NCI-H526 (cell line): ENCODE measurements at regions not wholly inside any gene's neighbourhood (a gene's known extent, or its start where the extent isn't known, plus 50 kb on each side); places are given as distances from the start of the nearest gene placed in this dataset.

Experiments used
- DNase-seq, 2 experiments: peaks; one replicate each; lab custom pipeline; 2025; lab: John Stamatoyannopoulos, UW

GRCh38 chr6:1257778-1258177 is 54.1 kb upstream of the FOXQ1 start:
- DNase-seq = no peak

DNA sequence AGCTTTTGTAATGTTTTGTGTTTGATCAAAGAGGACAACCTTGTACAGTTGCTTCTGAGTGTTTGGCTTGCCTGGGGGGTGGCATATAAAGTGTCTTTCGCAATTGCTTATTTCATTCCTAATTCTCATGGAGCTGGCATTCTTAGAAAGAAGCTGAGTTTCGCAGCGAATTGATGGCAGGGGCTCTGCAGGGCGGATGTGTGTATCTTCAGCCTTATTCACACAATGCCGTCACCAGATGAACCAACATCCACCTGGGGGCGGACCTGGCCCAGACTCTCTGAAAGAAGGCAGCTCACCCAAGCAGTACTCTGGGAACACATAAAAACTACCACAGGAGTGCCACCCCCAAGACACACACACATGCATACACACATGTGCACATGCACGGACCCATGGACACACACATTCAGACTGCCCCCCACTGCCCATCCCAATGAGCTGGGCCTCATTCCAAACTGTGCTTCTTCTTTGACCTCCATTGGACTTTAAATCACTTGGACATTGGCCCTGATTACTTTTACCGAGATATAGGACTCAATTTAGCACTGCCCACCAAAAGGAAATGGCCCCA is 55.4 kb upstream of the FOXQ1 start:
- no peak for DNase-seq

GRCh38 chr6:1255636-1256365 is 56.1 kb upstream of the FOXQ1 start:
- no peak for DNase-seq

DNA sequence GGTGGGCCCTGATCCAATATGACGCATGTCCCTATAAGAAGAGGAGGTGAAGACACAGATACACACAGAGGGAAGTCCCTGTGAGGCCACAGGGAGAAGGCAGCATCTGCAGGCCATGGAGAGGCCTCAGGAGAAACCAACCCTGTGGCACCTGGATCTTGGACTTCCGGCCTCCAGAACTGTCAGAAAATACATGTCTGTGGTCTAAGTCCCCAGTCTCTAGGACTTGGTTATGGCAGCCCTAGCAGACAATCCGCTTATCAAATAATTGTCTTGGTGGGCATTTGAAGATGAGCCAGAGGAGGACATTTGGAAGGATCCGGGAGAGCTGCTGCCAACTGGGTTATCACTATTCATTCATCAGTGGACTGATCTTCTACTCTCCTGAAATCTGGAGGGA is 57.6 kb upstream of the FOXQ1 start:
- no peak for DNase-seq

DNA sequence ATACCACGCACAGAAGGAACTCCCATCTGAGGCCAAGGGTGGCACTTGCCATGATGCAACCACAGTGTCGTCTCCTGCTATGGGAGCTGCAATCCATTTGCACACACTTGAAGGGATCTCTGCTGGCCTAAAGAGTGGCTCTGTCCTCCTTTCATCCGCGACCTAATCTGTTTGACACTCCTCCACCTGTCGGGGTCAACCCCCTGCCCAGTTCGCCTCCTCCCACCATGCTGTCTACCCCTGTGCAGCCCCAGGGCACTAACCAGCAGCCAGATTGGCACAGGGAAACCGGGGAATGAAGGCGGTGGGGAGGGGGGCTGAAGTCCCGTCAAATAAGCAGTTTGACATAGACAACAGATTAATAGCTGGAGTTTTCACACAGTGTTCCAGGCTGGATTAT is 58.1 kb upstream of the FOXQ1 start:
- no peak for DNase-seq

GRCh38 chr6:1251198-1252155 is 60.4 kb upstream of the FOXQ1 start:
- no peak for DNase-seq

DNA sequence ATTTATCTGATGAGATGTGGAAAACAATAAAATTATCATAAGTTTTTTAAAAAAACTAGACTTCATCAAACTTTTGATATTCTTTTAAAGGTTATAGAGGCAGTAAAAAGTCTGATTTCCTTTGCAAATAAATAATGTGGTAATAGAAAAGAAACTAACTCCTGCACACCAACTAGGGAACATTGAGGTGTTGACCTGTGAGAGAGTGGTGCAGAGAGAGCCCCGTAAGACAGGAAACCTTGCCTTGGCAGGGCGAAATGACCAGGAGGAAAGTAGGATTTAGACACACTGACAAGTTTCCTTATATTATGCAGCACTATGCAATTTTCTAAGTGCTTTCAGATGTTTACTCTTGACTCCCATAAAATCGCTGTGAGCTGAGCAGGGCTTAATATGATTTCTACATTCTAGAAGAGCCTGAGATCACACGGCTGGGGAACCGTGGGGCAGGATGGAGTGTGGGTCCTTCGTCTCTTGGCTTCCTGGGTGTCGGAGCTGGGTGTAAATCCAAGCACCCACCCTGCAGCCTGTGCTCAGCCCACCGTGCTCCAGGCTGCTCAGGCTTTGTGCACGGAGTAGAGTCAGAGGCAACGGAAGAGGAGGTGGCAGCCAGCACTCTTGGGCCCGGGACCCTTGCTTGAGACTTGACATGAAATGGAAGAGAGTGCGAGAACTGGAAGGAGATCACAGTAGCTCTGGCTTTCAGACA is 61.3 kb upstream of the FOXQ1 start:
- DNase-seq = no peak

GRCh38 chr6:1247894-1248293 is 64.0 kb upstream of the FOXQ1 start:
- DNase-seq = no peak

- no peak for DNase-seq
Measured at GRCh38 chr6:1247056-1247455, 64.8 kb upstream of the FOXQ1 start.

DNA sequence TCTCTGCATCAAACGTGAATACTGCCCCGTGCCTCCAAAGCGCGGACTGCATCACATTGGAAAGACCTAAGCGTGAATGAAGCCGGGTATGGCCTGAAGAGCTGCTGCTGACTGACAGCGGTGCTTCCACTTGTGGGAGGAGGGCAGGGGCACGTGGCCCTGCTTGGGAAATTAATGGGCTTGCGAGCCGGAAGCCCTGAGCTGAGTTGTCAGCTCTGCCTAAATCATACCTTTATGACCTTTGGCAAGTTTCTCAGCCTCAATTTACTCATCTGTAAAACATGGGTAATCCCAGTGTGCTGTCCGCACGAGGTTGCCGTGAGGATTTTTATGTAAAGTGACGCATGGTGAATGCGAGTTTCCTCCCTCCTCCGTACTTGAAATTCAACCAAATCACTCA is 67.0 kb upstream of the FOXQ1 start:
- no peak for DNase-seq

DNA sequence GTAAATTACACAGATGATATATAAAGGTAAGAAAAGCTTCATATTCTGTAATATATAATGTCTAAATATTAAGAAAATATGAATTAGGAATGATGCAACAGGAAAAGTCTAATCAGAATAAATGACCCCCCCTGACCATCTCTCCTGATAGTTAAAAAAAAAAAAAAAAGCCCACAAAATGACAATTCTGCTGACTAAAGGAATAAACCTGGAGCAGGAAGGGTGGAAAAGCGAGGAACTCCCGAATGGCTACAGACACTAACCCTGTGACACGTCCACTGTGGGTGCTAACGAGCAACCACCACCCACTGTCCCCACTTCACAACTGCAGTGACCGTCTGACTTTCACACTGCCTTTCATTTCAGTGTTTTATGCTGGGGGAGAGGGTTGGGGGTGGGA is 67.6 kb upstream of the FOXQ1 start:
- DNase-seq = no peak

- no peak for DNase-seq
Measured at GRCh38 chr6:1242446-1242845, 69.5 kb upstream of the FOXQ1 start.

- DNase-seq = no peak
Measured at GRCh38 chr6:1242021-1242420, 69.9 kb upstream of the FOXQ1 start.

DNA sequence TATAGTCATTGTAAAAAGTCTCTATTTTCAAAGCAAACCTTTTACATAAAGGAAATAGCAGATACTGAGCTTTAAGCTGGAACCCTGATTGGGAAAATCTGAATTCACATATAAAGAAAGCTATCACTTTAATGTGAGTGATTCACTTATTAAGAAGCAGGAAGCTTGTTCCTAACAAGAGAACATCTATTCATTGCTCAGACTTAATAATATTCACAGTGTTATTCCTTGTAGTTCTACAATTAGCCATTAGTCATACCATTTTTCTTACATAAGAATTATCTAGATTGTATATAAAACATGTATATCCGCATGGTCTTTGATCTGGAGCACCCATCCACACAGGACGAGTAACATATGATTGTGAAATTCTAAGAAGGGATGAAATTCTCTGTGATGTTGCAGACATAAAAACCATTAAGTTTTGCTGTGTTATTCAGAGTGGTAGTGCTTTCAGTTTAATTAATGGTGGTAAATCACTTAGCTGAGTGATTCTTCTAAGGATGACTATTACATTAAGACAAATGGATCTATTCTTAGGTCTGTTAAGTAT is 71.1 kb upstream of the FOXQ1 start:
- DNase-seq = no peak

DNA sequence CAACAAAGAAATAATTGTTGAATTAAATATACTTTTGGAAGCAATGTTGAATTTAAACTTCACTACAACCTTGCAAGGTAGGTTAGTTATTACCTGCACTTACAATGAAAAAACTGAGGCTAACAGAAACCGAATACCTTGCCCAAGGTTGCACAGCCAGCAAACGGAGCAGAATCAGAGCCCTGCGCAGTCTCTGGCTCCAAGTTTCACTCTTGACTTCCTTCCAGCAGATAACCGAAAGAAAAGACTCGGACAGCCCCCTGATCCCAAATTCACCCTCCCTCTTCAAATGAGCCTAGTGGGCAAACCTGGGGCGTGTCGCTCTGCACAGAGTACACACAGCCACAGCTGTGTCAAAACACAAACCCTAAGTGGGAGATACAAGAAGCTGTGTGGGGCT is 72.1 kb upstream of the FOXQ1 start:
- no peak for DNase-seq

GRCh38 chr6:1238040-1238439 is 73.9 kb upstream of the FOXQ1 start:
- no peak for DNase-seq

DNA sequence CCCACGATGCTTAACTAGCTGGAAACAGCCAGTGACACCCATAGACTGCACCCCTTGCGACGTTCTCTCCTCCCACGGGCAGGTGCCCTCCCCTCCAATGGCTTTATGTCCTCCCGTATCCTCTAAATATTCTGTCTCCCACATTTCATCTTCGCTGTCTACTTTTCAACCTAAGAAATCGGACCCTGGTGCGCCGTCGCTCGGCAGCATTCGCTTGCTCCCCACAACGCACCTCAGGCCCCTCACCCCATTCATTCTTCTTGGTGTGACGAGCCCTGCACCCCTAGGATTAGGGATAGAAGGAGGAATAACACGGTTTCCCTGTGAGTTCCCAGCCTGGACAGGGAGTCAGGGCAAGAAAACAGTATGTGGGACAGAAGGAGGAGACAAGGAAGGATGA is 74.3 kb upstream of the FOXQ1 start:
- DNase-seq = no peak

DNA sequence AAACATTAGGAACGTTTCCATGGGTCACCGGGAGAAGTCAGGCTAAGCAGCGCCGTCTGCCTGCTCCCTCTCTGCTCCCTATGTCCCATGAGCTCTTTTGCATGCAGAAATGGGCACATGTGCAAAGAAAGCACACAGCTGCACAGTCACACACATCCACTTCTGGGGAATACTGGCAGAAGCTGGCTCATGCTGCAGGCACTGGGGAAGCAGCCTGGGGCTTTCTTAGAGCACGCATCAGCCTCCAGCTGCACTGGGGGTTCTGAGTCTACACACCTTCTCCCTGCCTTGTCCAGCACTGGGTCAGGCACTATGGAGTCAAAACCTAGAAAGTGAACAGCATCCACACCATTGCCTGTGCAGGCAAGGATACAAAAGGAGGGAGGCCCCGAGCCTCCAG is 76.1 kb upstream of the FOXQ1 start:
- no peak for DNase-seq

- DNase-seq = no peak
Measured at GRCh38 chr6:1233924-1234323, 78.0 kb upstream of the FOXQ1 start.

GRCh38 chr6:1232578-1232977 is 79.3 kb upstream of the FOXQ1 start:
- no peak for DNase-seq

GRCh38 chr6:1231941-1232340 is 80.0 kb upstream of the FOXQ1 start:
- no peak for DNase-seq
